ENCODE measurements at regions not wholly inside any gene's neighbourhood (a gene's known extent, or its start where the extent isn't known, plus 50 kb on each side); places are given as distances from the start of the nearest gene placed in this dataset.

DNA sequence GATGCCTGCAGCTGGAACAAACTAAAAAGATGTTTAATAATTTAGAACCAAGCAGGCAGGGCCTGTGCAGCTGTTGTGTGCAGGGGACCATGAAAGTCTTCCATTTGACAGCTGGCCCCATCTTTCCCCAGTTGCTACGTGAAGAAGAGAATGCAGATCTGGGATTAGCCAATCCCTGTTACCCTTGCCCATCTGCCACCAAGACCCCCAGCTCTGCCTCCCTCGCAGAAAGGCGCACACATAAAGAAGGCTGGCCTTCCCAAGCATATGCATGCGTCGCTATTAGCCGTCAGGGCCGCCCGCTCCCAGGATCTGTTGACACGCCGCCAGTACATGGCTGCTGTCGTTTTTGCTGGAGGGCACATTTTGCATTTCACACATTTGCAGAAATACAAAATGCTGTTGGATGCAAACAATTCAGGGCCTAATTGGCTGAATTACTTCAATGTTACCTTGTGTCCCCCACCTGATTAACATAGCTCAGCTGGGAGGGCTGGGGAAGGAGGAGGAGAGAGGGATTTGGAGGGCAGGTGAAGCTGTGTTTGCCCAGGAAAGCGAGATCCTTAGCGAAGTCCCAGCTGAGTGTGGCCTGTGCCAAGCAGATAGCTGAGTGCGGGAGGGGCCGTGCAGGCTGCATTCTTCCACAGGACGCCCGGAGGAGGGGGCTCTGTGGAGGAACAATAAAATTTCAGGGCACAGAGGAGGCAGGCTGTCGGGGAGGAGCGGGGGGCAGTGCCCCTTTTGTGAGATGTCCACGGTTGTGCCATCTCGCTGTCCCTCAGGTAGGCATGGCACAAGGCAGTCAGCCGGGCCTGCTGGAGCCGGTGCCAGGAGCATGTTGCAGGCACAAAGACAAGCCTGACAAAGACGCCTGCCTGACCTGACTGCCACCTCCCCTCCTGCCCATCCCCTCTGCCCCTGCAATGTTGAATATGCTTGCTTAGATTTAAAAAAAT, 443.0 kb upstream of the MKI67 start:
- no peak overlapping the region for H3K27ac ChIP-seq
- H3K27me3 ChIP-seq, result no peaks in the 10 kb centered on the region
- no peaks in the 10 kb centered on the region for H3K4me1 ChIP-seq
- H3K9me3 ChIP-seq, result no peaks in the 10 kb centered on the region
- no peaks in the 10 kb centered on the region for H3K36me3 ChIP-seq
- TF ChIP-seq POLR2A (IDR thresholded peaks at IDR 0.05) (no peak), CTCF (IDR thresholded peaks at IDR 0.05) (no peak)
- no peak overlapping the region for H3K4me3 ChIP-seq
- DNase-seq, result no peak
- intact Hi-C loops (cut with DNase I; ENCODE audit: low total_unique reads), result no loop called here

DNA sequence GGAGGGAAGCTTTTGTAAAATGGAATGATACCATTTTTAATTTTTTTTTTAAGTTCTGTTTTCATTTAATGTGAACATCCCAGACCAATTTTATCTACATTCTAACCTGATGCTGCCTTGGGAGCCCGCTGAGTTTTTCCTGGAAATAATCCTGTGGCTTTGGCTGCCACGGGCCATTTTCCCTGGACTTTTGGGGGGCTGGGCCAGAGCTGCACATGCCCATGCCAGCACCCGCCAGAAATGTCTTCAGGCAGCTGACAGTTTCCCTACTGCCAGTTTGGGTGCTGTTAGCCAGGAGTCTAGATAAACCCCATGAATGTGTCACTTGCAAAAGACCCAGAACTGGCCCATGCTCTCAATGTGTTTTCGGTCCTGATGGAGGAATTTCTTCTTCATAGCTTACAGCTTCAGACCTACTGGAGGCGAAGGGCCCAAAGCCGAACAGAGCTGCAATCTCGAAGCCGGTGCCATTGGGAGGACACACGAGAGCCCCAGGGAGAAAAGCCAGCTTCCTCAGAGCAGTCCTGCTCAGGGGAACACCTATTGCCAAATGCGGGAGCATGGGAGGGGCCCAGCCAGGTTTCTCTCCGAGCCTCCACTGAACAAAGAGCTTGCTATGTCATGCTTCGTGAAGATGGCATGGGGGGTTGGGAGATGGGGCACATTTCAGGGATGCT, 444.2 kb upstream of the MKI67 start:
- no peaks in the 10 kb centered on the region for H3K9me3 ChIP-seq
- no peaks in the 10 kb centered on the region for H3K36me3 ChIP-seq
- TF ChIP-seq CTCF (IDR thresholded peaks at IDR 0.05) (no peak), POLR2A (IDR thresholded peaks at IDR 0.05) (no peak)
- no peaks in the 10 kb centered on the region for H3K4me1 ChIP-seq
- H3K27ac ChIP-seq, result no peak overlapping the region
- H3K4me3 ChIP-seq, result no peak overlapping the region
- intact Hi-C loops (cut with DNase I; ENCODE audit: low total_unique reads), result no loop called here
- no peak for DNase-seq
- no peaks in the 10 kb centered on the region for H3K27me3 ChIP-seq

- H3K36me3 ChIP-seq, result no peaks in the 10 kb centered on the region
- no peak overlapping the region for H3K4me3 ChIP-seq
- no peak overlapping the region for H3K27ac ChIP-seq
- no peak for DNase-seq
- no peaks in the 10 kb centered on the region for H3K4me1 ChIP-seq
- TF ChIP-seq POLR2A (IDR thresholded peaks at IDR 0.05), result no peak
- no peak for TF ChIP-seq CTCF (IDR thresholded peaks at IDR 0.05)
- intact Hi-C loops (cut with DNase I; ENCODE audit: low total_unique reads), result no loop called here
- H3K9me3 ChIP-seq, result no peaks in the 10 kb centered on the region
- H3K27me3 ChIP-seq, result no peaks in the 10 kb centered on the region
Observed at GRCh38 chr10:128571071-128571470, 444.8 kb upstream of the MKI67 start.

GRCh38 chr10:128571745-128572144, 445.5 kb upstream of the MKI67 start:
- no peak for TF ChIP-seq CTCF (IDR thresholded peaks at IDR 0.05)
- no peak for TF ChIP-seq POLR2A (IDR thresholded peaks at IDR 0.05)
- H3K36me3 ChIP-seq, result no peaks in the 10 kb centered on the region
- no peaks in the 10 kb centered on the region for H3K4me1 ChIP-seq
- H3K4me3 ChIP-seq, result no peak overlapping the region
- H3K27ac ChIP-seq, result no peak overlapping the region
- DNase-seq, result no peak
- intact Hi-C loops (cut with DNase I; ENCODE audit: low total_unique reads), result no loop called here
- H3K27me3 ChIP-seq, result no peaks in the 10 kb centered on the region
- no peaks in the 10 kb centered on the region for H3K9me3 ChIP-seq

- Histone ChIP-seq H3K4me1 (no peaks in the 10 kb centered on the region), H3K4me3 (no peak overlapping the region), H3K36me3 (no peaks in the 10 kb centered on the region), H3K27me3 (no peaks in the 10 kb centered on the region), H3K27ac (no peak overlapping the region), H3K9me3 (no peaks in the 10 kb centered on the region)
- intact Hi-C loops (cut with DNase I; ENCODE audit: low total_unique reads), result no loop called here
- DNase-seq, result no peak
- TF ChIP-seq POLR2A (IDR thresholded peaks at IDR 0.05) (no peak), CTCF (IDR thresholded peaks at IDR 0.05) (no peak)
Observed at GRCh38 chr10:128572696-128573095, 446.5 kb upstream of the MKI67 start.

Measured in uterus (tissue), 3 donors.